AG04450 (cell line): ENCODE measurements at regions not wholly inside any gene's neighbourhood (a gene's known extent, or its start where the extent isn't known, plus 50 kb on each side); places are given as distances from the start of the nearest gene placed in this dataset.

Source experiments
- CTCF ChIA-PET: fragments of 300-600, 350-600 bp; formaldehyde crosslinking; extraction: SDS; loops from one replicate; lab custom pipeline; 2022; ENCODE audit warnings: antibody characterized with exemption, inconsistent platforms; lab: Charles Lee
- POLR2A ChIA-PET: fragments of 350-600 bp; formaldehyde crosslinking; extraction: SDS; loops from one replicate; lab custom pipeline; 2021; ENCODE audit warnings: antibody characterized with exemption, inconsistent platforms; lab: Yijun Ruan, JAX
- DNase-seq: peaks from one replicate; pipeline ENCODE4 v3.0.0-alpha.2; 2011; ENCODE audit warnings: low read depth, low spot score
- H3K27ac ChIP-seq: one replicate; pipeline ENCODE4 v1.5.1; 2012; ENCODE audit warnings: low read depth, low read length, control low read depth
- H3K27me3 ChIP-seq: one replicate; pipeline ENCODE4 v1.6.0; 2012; ENCODE audit warnings: low read length; ENCODE audit not compliant: control insufficient read depth, insufficient read depth
- H3K4me3 ChIP-seq: 2 replicates; pipeline ENCODE4 v1.5.1; 2011; ENCODE audit warnings: mild to moderate bottlenecking, low read depth, low read length, control low read depth
- H3K9me3 ChIP-seq: 2 replicates; pipeline ENCODE4 v1.5.1; 2012; ENCODE audit warnings: low read length; ENCODE audit not compliant: control insufficient read depth, insufficient read depth
- TF ChIP-seq, protein P1 (sequence below): IDR thresholded peaks from 2 replicates; pipeline ENCODE4 v1.5.1; 2011; ENCODE audit warnings: low read depth, low read length, control low read depth, inconsistent platforms

DNA sequence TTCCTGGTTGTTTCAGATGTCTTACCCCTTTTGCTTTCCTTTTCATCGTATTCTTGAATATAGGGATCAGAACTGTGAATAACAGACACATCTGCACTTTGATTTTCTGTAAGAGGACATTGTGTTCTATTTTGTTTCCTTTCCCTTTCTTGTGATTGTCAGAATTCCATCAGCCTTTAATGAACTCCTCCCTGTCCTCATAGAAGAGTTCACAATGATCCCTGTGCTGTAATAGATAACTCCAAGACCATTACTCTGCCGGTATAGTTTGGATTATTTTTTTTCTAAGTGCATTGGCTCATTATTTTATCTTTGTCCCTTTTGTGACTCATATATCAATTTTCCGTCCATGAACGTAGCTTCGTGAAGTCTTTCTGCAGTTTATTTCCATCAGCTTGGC lies 59.7 kb upstream of the PRDM8 start:
- H3K27ac ChIP-seq, result no peak overlapping the region
- TF ChIP-seq, protein P1, sequence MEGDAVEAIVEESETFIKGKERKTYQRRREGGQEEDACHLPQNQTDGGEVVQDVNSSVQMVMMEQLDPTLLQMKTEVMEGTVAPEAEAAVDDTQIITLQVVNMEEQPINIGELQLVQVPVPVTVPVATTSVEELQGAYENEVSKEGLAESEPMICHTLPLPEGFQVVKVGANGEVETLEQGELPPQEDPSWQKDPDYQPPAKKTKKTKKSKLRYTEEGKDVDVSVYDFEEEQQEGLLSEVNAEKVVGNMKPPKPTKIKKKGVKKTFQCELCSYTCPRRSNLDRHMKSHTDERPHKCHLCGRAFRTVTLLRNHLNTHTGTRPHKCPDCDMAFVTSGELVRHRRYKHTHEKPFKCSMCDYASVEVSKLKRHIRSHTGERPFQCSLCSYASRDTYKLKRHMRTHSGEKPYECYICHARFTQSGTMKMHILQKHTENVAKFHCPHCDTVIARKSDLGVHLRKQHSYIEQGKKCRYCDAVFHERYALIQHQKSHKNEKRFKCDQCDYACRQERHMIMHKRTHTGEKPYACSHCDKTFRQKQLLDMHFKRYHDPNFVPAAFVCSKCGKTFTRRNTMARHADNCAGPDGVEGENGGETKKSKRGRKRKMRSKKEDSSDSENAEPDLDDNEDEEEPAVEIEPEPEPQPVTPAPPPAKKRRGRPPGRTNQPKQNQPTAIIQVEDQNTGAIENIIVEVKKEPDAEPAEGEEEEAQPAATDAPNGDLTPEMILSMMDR, result no peak
- ChIA-PET CTCF (interaction anchor here (1.5 kb wide), 1 partner anchor 11 kb away, joined by 5 read pairs; no protein-coding TSS in a partner anchor), POLR2A (no interaction called here)
- H3K27me3 ChIP-seq, result no peaks in the 10 kb centered on the region
- H3K9me3 ChIP-seq, result no peaks in the 10 kb centered on the region
- DNase-seq, result no peak
- no peak overlapping the region for H3K4me3 ChIP-seq

DNA sequence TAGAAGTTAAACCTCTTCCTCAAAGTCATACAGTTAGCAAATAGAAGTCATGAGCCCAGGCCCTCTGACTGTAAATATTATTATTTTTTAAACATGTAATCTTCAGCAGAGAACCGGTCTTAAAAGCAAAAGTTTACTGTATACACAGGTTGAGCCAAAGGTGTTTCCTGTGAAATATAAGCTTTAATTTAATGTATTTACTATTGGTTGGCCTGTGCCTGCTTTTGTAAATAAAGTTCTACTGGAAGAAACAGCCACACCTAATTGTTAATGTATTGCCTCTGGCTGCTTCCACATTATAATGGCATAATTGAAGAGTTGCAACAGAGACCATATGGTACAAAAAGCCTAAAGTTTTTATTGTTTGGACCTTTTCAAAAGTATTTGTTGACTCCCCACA lies 61.0 kb upstream of the PRDM8 start:
- no peak overlapping the region for H3K27ac ChIP-seq
- H3K9me3 ChIP-seq, result no peaks in the 10 kb centered on the region
- CTCF ChIA-PET, result interaction anchor here (0.5 to 1.5 kb wide), 2 partner anchors 10 to 75 kb away, joined by 3 to 5 read pairs; no protein-coding TSS in a partner anchor
- TF ChIP-seq, protein P1, result no peak
- no peak for DNase-seq
- H3K4me3 ChIP-seq, result no peak overlapping the region
- no peaks in the 10 kb centered on the region for H3K27me3 ChIP-seq
- POLR2A ChIA-PET, result no interaction called here

DNA sequence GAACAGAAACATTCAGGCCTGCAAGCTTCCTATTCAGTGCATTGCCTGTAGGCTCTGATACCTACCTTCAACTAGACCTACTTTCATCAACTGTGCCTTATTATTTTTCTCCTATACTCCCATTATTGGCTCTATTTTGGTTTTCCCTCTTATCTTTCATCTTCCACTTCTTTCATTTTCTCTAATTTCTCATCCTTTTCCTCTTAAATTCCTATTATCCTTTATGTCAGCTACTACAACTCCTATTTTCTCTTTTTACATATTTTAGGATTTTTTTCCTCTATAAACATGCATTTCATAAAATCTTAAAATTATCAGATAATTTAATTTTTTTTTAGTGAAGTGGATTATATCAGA lies 61.6 kb upstream of the PRDM8 start:
- TF ChIP-seq, protein P1, result no peak
- H3K4me3 ChIP-seq, result no peak overlapping the region
- POLR2A ChIA-PET, result no interaction called here
- no peaks in the 10 kb centered on the region for H3K9me3 ChIP-seq
- no peaks in the 10 kb centered on the region for H3K27me3 ChIP-seq
- H3K27ac ChIP-seq, result no peak overlapping the region
- DNase-seq, result no peak
- CTCF ChIA-PET, result interaction anchor here (0.5 kb wide), 1 partner anchor 76 kb away, joined by 3 read pairs; no protein-coding TSS in a partner anchor

DNA sequence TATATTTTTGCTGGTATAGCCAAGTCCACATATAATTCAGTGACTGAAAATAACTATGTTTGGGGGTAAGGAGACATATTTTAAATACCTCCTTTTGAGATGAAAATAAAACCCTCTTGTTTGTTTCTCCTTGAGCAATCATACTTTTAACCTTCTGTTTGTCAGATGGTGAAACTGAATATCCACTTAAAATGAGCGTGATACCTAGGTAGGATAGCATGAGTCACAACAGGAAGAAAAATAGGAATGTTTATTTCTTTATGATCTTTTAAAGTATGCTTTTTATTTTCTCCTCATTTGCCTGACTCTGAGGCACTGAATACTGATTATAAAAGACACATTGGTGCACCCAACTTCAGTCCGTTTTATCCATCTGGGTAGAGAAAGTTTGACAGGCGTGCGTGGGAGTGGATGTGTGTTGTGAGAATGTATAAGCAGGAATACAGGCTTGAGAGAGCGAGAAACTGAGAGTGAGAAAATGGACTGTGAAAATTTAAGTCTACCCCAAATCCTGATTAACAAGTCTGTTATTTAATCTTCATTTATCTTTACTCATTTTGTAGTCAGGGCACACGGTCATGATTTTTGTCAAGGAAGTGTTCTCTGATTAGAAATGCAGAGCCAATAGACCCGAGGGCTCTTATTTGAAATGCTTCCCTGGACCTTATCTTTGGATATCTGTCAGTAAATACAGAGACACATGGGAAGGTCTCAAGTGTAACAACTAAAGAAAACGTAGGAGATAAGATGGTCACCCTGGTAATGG lies 62.1 kb upstream of the ANTXR2 start:
- TF ChIP-seq, protein P1, result no peak
- CTCF ChIA-PET, result no interaction called here

DNA sequence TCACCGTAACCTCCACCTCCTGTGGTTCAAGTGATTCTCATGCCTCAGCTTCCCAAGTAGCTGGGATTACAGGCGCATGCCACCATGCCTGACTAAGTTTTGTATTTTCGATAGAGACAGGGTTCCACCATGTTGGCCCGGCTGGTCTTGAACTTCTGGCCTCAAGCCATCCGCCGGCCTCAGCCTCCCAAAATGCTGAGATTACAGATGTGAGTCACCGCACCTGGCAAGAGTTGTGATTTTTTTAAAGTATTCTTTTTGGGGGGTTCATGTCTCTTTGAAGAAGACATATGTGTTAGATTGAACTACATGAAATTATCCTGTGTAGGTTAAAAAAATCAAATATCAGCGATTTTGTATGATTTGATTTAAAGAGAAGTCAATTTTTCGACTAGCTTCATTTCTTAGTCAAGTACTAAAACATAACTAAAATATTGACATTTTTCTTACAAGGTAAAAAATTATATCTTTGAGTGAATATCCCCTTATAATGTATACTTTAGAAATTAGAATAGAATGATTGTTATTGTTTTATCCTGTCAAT lies 60.3 kb upstream of the ANTXR2 start:
- Histone ChIP-seq H3K27me3 (no peaks in the 10 kb centered on the region), H3K27ac (no peak overlapping the region), H3K4me3 (no peak overlapping the region), H3K9me3 (no peaks in the 10 kb centered on the region)
- DNase-seq, result no peak
- TF ChIP-seq, protein P1, result no peak
- ChIA-PET CTCF (interaction anchor here (0.7 to 0.9 kb wide), 2 partner anchors 8 to 58 kb away, joined by 3 to 6 read pairs; no protein-coding TSS in a partner anchor), POLR2A (no interaction called here)

More for the DNA sequence above, 62.1 kb upstream of the ANTXR2 start:
- no peak overlapping the region for H3K27ac ChIP-seq
- POLR2A ChIA-PET, result no interaction called here
- H3K9me3 ChIP-seq, result no peaks in the 10 kb centered on the region
- no peak for DNase-seq
- no peaks in the 10 kb centered on the region for H3K27me3 ChIP-seq
- no peak overlapping the region for H3K4me3 ChIP-seq
